22Rv1 (cell line): ENCODE measurements at regions not wholly inside any gene's neighbourhood (a gene's known extent, or its start where the extent isn't known, plus 50 kb on each side); places are given as distances from the start of the nearest gene placed in this dataset.

ENCODE experiments used
- CTCF ChIP-seq: fragments of 450-650 bp; IDR thresholded peaks from 2 replicates; pipeline ENCODE4 v1.5.1; 2017; ENCODE audit warnings: mild to moderate bottlenecking
- ZFX ChIP-seq: fragments of 450-650 bp; IDR thresholded peaks from 2 replicates; pipeline ENCODE4 v1.6.1; 2017; ENCODE audit warnings: antibody characterized with exemption, borderline replicate concordance

GRCh38 chr2:60029566-60029883 lies 523.9 kb downstream of the BCL11A start:
- no peak for TF ChIP-seq CTCF
- no peak for TF ChIP-seq ZFX
